ENCODE measurements at regions not wholly inside any gene's neighbourhood (a gene's known extent, or its start where the extent isn't known, plus 50 kb on each side); places are given as distances from the start of the nearest gene placed in this dataset.

DNA sequence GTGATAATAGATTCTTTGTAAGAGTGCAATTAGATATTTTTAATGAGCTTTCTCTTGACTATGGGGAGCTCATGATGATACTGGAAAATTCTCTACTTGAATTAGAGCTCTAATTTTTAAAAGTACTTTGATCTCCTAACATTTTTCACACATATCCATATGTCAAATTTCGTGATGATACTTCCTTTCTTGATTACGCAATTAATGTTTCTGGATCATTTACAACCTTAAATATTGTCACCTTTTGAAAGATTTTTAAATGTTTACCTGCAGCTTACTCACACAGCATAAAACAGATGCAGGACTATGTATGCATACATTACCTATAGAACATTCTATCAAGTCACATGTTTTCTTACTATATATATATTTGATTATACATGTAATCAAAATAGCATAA is 598.5 kb upstream of the DSEL start:
- no peak for DNase-seq (ENCODE audit: low spot score)

DNA sequence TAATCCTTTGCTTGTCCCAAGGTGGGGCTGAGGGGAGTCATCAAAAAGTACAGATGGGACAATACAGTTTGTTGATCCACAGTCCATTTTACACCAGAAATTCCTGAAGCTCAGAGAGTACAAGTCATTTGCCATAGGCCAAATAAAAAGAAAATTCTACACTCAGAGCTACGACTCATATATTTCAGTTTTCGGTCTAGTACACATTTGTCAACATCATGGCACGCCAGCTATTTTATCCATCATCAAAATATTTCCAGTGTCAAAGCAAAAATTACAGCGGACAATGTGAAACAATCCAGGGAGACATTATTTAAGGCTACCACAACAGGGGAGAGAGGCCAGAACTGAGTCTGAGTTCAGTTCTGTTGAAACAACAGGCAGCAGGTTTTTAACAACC is 587.5 kb upstream of the DSEL start:
- DNase-seq (ENCODE audit: low spot score): no peak

DNA sequence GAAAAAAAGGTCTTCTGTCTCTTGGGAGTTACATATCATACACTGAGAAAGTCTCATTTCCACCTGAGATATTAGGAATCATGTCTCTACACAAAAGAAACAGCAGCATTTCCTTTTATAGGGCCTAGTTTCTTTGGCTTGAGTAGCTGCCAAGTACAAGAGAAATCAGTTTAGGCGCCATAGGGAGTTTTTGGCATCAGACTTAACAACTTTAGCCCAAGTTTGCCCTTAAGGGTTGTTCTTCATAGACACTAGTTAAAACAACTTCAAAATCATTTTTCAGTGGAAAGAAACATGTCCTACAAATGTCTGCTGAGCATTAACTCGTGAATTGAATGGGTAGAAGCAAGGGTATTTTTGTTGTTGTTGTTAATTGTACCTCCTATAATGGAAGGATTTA is 587.0 kb upstream of the DSEL start:
- DNase-seq (ENCODE audit: low spot score): no peak

DNA sequence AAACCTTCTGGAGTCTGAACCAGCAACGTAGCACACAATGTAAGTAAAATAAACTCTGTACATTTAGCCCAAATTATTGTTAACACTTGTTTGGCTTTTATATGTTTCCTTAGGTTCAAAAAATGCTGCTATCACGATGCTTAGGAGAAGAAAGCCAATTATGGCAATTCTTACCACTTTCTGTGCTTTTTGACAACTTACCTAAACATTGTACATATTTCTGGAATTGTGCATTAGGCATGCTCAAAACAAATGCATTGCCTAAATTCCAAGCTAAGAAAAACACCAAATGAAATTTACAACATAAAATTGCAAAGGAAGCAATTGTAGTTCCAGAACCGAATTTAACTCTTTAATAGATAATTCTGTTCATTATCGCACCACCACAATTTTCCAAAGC is 585.6 kb upstream of the DSEL start:
- DNase-seq (ENCODE audit: low spot score): no peak

DNA sequence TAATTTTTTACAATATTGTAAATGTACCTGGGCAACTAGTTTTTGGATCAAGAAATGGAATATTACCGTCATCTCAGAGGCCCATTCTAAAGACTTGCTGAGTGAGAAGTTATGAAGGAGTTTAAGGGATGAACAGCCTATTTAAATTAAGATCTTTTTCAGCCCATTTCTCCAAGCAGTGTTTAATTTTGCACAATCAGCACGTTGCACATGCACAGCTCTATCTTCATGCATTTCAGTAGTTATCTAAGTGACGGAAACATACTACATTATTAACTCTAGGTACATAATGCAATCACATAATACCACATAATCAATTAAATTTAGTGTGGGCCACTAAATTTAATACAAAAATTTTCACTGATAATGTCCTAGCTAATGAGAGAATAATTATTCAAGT is 582.1 kb upstream of the DSEL start:
- no peak for DNase-seq (ENCODE audit: low spot score)

DNA sequence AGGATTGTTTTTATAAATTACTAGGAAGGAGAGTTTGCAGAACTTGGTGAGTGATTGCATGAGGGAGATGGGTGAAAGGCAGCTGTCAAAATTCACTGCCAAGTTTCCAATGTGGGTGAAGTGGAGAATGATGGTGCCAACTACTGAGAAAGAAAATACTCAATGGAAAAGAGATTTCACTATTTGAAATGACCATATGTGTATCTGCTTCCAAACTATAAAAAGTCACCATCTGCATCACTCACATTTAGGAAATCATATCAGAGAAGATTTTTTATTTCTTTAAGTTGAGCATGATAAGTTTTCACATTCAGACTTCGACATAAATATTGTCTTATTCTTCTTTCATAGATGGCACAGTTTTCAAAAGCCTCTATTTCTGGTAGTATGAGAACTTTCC is 570.0 kb upstream of the DSEL start:
- no peak for DNase-seq (ENCODE audit: low spot score)

DNA sequence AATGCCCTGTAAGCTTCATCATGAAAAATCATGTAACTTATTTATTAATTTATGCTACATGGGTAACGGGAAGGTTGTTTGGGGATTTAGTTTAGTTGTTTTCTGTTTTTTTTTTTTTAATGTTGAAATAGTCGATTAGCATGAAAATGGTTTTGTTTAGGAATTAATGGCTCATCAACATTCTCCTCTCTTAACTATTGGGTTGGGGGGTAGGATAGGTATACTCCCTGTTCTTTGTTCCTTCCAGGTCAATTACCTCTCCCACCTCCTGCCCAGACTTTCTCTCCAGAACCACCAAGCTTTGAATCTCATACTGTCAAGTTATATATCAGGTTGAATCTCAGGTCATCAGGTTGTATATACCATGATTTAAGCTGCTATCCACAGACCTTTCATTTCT is 568.7 kb upstream of the DSEL start:
- DNase-seq (ENCODE audit: low spot score): no peak

DNA sequence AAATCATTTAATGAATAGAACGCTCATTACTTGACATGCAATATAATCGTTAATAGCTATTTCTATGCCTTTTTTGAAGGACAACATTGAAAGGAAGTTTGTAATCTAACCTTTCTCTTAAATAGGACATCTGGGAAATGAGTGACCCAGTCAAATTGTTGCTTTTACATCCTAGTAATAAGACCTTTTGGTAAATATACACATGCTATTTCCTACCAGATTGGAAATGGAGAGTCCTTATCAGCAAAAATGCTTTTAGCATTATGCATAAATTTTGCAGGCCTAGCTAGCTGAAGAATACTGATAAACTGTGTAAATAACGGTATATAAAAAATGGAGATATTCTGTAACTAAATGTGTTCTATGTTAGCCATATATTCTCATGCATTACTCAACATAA is 567.3 kb upstream of the DSEL start:
- DNase-seq (ENCODE audit: low spot score): no peak

DNA sequence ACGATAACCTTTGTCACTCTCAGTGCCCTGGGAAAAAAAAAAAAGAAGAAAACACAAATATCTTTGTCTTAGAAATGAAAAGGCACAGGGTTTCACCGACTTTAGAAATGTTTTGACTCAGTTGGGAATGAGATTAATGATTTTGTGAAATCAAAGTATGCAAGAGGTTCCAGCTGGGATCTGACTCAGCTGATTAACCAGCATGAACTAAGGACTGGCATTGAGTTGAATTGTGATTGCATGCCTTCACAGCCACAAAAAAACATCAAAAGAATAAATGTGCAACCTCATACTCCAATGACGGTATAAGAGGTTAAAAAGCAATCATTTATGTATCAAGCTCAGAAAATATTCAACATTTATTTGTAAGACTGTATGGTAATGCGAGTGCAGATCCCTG is 566.6 kb upstream of the DSEL start:
- peak; percentile 55 for DNase-seq (ENCODE audit: low spot score)

DNA sequence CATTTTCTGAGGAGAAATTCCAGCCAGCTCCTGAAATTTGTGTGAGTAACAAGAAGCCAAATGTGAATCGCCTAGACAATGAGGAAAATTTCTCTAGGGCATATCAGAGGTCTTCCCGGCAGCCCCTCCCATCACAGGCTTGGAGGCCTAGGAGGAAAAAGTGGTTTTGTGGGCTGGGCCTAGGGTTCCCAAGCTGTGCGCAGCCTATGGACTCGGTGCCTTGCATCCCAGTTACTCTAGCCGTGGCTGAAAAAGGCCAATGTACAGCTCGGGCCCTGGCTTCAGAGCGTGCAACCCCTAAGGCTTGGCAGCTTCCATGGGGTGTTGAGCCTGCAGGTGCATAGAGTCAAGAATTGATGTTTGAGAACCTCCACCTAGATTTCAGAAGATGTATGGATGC is 556.2 kb upstream of the DSEL start:
- no peak for DNase-seq (ENCODE audit: low spot score)

DNA sequence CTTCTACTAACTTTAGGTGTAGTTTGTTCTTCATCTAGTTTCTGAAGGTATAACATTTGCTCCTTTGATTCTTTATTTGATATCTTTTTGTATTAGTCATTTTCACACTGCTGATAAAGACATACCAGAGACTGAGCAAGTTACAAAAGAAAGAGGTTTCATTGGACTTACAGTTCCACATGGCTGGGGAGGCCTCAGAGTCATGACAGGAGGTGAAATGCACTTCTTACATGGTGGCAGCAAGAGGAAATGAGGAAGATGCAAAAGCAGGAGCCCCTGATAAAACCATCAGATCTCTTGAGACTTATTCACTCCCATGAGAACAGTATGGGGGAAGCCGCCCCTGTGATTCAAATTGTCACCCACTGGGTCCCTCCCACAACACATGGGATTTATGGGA is 544.4 kb upstream of the DSEL start:
- no peak for DNase-seq (ENCODE audit: low spot score)

DNA sequence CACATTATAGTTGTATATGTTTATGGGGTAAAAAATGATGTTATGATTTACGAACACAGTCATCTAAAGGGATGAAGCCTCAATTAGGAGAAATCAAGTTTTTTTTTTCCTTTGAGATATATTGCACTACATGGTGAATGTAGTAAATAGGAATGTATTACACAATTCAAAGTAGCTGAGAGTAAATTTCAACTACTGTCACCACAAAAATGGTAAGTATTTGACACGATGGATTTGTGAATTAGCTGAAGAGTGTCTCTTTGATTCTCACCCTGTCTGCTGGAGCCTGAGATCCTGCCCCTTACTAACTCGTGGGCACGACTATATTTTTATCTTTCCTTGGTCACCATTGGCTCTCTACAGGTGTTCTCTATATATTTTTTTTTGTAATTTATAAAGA is 540.4 kb upstream of the DSEL start:
- no peak for DNase-seq (ENCODE audit: low spot score)

DNA sequence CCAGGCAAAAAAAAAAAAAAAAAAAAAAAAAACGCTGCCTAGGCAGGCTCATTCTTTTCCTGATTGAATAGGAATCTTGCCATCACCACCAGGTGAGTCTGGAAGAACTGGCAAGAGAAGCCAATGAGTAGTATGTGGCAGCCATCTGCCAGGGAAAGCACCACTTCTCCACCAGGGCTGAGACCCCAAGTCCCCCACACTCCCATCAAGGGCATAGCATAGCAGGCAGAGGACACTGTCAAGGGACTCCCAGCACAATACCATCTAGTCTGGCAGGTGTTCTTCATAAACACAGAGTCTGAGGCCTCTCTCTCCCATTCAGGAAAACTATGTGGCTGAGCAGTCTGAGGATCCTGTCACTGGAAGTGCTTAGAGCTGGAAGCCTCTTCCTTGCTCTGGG is 538.1 kb upstream of the DSEL start:
- no peak for DNase-seq (ENCODE audit: low spot score)

DNA sequence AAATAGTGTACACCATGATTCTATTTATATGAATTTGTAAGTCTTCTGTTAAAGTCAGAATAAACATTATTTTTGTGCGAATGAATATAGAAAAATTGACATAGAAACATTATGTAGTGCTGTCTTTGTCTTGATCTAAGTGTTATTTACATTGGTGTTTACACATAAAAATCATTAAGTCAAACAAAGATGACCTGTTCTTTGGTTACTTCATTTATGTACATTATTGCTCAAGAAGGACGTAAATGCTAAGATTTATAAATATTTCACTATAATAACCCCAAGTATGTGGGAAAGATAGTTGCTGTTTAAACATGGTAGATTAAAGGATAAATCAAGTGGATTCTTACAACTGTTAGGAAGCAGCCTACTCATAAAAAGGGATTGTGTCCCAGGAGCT is 536.8 kb upstream of the DSEL start:
- no peak for DNase-seq (ENCODE audit: low spot score)

DNA sequence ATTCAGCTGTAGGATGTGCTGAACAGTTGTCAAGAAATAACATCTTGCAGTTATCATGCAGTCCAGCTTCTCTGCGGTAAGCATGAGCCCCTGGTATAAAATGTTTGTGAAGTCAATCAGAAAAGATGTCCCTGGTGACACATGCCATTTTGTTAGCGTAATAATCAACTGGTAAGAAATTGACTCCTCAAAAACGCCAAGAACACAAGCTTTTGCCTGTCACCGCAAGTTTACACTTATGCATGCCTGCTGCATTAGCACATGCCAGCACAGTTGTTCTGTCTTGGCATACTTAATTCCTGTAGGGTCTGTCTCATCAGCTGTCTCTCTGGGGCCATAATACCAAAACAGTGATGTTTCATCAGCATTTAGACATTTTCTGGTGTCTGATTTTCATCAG is 524.8 kb upstream of the DSEL start:
- DNase-seq (ENCODE audit: low spot score): no peak

DNA sequence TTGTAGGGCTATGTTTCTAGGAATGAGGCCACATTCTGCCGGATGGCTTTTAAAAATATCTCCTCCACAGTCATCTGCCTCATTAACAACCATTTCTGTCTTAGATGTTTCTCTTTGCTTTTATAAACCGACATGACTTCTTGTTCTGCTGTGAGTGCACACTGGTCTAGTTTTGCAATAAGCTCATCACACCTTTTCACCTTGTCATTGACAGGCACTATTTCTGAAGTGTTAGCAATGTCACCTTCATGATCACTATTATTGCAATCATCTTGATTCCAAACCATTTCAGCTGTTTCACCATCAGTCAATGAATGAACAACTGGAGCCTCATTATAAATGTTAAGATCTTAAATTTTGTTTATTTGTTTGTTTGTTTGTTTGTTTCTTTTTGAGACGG is 523.7 kb upstream of the DSEL start:
- DNase-seq (ENCODE audit: low spot score): no peak

DNA sequence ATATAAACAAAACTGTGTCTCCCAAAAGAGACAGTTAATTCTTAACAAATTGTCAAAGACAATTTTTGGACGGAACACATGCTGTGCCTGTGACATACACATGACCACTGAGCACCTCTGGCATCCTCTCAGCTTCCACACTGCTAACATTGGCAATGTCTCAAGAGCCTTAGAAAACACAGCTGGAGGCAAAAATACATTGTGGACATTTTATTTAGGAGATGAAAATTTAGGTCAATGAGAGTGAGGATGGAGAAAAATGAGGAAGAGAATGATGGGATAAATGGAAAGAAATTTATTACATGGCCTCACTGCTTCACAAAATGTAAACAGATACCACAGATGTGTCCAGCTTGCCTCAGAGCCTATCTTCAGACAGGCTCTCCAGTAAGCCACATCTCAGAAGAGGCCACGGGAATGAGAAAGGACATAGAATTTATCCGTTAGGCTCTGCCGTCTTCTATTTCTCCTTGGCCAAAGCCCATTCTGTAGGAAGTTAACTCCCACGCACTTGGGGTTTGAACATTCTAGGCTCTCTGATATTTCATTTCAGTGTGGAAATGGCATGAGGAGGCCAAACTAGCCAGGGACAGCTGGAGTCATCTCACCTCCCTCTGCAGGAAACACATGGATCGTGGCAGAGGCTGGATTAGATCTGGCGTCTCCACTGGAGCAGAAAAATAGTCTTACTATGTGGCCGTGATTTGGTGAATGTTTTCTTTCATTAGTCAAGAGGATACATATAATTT is 519.4 kb upstream of the DSEL start:
- DNase-seq (ENCODE audit: low spot score): no peak

DNA sequence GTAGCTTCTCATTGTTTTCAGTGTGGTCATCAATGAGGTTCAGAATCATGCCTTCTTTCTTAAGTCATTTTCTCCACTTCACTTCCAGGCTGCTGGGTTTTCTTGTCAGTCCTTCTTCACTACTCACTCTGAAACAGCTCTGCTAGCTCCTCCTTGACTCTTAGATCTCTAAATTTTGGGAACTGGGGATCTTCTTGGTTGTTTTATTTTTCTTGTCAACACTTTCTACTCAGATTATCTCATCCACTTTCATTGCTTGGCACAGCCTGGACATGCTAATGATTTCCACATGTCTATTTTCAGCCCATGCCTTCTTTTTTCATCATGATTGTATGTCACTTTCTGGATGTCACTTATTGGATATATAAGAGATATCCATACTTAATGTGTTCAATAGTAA is 517.8 kb upstream of the DSEL start:
- DNase-seq (ENCODE audit: low spot score): no peak

DNA sequence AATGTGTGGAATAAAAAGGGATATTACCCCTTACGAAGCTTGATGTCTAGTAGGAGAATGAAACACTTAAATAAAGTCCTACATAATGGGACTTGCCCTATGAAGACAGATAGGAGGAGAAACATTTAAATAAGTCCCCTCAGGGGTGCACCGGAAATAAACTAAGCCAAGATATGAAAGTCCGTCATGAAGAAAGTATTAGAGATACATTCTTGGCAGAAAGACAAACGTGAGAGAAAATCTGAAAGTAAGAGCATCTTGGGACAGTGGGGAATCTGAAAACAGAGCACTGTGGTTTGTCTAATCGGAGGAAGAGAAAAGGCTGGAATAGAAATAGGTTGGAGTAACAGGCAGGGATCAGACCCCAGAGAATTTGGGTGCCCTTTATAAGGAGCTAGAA is 516.9 kb upstream of the DSEL start:
- DNase-seq (ENCODE audit: low spot score): no peak

DNA sequence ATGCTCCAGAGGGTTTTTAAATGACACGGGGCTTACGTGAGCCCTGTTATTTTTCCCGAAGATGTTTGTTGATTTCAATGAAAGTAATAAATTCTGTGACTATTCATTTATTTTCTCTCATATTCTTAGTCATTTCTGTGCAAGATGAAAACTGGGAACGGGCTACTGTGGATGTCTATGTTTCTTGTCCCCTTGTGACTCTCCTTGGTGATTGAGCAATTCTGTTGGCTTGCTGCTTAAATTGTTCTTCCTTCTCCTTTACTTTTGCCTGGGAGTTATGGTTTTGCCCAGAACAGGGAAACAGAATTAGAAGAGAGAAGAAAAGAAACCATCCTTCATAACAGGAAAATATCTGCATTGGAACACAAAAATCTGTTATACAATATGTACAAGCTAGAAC is 508.2 kb upstream of the DSEL start:
- no peak for DNase-seq (ENCODE audit: low spot score)

DNA sequence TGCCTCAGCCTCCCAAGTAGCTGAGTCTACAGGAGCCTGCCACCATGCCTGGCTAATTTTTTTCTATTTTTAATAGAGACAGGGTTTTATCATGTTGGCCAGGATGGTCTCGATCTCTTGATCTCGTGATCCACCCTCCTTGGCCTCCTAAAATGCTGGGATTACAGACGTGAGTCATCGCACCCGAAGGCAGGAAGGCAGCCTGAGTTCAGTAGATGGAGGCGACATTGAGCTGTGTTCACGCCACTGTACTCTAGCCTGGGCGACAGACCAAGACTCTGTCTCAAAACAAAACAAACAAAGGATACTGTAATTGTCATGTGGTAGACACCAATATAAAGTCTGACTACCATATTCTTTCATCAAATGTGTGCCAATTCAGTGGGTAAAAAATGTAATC is 500.9 kb upstream of the DSEL start:
- peak; percentile 96 for DNase-seq (ENCODE audit: low spot score)

DNA sequence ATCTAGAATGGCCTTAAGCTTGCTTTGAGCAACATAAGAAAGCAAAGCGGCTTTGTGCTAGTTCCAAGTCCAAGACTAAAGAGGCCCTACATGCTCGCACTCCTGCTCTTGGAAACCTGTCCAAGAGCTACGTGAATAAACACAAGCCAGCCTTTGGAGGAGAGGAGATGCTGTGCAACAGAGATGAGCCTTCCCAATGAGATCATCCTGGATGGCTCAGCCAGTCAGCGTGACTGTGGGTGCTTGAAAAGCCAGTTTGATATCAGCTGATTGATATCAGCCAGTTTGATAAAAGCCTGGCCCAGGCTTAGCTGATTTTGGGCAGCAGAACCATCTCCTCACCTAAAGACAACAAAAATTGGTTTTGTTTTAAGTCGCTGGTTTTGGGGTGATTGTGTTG is 481.0 kb upstream of the DSEL start:
- no peak for DNase-seq (ENCODE audit: low spot score)

DNA sequence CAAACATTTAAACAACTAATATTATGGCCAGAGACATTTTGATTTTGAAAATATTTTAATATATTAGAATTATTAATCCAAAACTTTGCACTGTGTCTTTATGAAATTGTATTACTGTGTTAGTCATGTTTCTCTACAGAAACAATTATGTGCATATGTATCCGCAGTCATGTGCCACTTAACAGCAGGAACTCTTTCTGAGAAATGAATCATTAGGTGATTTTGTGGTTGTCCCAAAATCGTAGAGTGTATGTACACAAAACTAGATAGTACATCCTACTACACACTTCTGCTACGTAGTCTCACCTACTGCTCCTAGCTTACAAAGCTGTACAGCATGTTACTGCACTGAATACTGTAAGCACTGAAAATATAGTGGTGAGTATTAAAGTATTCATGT is 479.2 kb upstream of the DSEL start:
- DNase-seq (ENCODE audit: low spot score): no peak

DNA sequence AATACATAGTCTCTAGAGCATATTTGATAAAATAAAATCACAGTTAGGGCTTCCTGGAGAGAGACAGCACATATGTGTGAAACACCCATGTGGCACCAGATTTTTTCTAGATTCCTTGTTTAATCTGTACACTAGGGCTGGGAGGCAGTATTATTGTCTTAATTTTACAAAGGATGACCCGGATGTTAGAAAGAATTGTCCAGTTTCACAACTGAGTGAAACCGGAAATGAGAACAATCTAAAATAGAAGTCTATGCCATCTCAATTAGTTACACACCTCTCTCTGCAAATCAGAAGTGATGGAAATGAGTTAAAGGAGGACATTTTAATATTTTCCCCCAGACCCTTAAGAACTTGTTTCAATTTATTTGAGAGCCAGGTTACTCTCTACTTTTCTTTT is 463.7 kb upstream of the DSEL start:
- DNase-seq (ENCODE audit: low spot score): no peak

All from H4 (cell line).